HG03196 (cell line): ENCODE measurements at regions not wholly inside any gene's neighbourhood (a gene's known extent, or its start where the extent isn't known, plus 50 kb on each side); places are given as distances from the start of the nearest gene placed in this dataset.

ENCODE experiments used
- ATAC-seq: cut with Tn5 transposase; IDR thresholded peaks from one replicate; pipeline ENCODE4 v1.9.1; 2021; ENCODE audit not compliant: unreplicated experiment

- no peak for ATAC-seq
Observed at GRCh38 chr2:19750136-19750535, 151.6 kb downstream of the TTC32 start.

- ATAC-seq: no peak
Observed at GRCh38 chr2:19749507-19749836, 152.3 kb downstream of the TTC32 start.

DNA sequence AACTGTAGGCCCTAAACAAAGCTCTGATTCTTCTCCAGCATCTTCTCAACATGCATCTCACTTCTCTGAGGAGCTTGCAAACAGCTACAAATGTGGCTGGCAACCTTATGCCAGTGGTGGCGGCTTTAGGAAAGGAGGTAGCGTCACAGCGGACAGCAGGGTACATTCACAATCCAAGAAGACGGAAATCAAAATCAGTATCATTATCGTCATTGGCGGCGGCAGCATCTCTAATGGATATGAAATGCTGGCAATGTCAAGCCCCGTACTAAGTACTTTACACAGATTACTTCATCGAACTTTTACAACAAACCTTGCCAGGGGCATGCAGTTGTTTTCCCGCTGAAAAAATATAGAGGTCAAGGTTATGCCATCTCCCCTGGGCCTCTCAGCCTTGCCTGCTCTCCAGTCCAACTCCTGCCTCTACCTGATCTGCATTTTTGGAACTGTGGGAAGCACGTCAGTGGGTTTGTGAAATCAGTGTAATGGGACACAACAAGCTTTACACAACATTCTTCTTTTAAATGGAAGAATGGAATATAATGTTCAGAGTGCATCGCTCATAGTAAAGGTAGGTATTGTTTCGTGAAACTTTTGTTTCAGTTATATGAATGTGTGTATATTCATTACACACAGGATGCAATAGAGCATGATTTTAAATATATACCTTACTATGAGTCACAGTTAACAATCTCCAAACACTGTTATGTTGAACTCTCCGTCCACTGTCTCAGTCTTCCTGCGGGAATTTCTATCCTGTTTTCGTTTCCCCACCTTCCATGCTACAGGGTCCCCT lies 152.9 kb downstream of the TTC32 start:
- no peak for ATAC-seq

GRCh38 chr2:19748073-19748375 lies 153.8 kb downstream of the TTC32 start:
- ATAC-seq: no peak

DNA sequence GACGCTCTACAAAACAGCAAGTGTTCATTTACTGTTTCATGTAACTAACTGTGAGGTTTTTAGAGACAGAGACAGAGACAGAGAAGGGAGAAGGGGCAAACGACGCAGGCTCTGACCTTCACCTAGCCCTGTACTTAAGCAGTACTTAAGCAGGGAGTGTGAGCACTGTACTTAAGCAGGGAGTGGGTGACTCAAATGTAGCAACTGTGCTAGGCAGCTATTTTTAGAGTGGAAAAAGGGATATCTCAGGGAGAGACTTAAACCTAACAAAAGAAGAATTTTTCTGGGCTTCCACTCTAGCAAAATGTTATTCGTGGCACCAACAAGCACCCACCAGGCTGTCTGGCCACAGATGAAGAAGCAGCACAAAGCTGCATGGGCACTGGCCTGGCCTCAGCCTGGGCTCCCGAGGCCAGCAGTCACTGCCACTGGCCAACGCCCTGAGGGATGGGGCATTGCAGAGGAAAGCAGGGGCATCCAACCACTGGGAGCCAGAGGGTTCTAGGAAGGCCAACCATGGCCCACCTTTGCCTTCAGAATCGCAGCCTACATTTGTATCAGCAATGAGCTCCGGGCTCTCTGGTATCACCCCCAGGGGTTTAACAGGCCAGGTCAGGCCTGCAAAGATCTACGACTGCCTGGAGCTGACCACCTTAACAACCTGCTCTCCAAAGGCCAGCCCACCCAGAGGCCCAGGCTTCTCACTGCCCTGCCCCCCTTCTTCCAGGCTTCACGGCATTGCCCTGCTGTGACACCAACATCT lies 154.3 kb downstream of the TTC32 start:
- no peak for ATAC-seq

DNA sequence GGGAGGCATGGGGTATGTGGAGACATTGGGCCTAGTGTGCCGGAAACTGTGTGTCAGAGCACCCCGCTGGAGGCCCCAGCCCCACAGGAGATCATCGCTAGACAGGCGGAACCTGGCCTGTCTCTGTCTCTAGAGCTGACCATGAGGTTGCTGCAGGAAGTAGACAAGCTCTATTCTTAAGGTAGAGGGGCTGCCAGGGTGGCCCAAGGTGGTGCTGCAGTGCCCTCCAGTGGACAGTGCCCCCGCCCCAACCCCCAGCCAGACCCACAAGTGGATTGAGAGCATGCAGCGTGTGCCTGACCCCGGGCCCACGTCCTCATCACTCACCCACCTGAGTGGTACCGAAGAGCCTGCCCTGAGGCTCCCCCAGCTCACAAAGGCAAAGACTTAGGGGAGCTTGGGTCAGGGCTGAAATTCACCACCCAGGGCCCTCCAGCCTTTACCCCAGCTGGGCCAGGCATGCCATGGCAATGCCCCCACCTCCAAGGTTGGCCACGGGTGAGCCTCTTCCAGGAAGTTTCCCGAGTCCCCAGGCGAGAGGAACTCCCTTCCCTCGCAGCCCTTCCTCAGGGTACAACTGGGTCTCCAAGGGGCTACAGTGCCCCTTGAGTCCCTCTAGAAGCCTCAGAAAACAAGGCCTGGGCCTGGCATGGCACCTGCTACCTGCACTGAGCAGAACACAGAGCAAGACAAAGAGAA lies 155.0 kb downstream of the TTC32 start:
- no peak for ATAC-seq

GRCh38 chr2:19746137-19746600 lies 155.6 kb downstream of the TTC32 start:
- no peak for ATAC-seq

DNA sequence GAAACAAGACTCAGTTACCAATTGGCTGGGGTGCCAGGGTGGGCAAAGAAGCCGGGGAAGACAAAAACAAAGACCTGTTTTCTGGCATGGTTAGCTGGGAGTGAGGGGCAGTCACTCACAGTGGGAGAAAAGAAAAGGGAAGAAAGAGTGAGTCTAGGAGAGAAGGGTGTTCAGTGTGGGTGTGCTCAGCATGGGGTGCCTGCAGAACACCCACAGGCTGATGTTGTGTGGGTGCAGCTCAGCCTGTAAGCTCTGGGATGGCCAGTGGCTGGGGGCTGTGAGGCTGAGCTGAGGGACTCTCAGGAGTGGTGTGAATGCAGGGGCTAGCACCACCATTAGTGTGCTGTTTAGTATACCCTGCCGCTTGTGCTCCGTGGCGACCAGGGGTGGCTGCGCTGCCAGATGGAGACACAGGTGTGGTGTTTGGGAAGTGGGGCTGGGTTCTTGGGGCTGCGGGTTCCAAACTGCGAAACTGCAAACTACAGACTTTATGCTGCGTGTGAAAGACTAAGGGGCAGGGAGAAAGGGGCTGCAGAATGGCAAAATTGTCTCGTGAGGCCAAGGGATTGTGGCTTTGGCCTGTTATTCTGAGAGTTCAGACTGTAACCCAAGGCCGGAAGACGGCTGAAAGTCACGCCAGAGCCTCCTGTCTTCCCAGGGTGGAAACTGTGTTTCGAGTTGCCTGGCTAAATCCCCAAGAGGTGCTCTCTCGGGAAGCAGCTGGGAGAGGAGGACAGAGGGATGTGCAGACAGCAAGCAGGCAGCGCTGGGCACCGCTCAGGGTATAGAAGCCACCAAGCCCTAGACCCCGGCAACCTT lies 156.3 kb downstream of the TTC32 start:
- no peak for ATAC-seq

GRCh38 chr2:19744456-19745199 lies 157.2 kb downstream of the TTC32 start:
- ATAC-seq: no peak

- no peak for ATAC-seq
Observed at GRCh38 chr2:19743641-19744040, 158.1 kb downstream of the TTC32 start.

- no peak for ATAC-seq
Observed at GRCh38 chr2:19742872-19743271, 158.9 kb downstream of the TTC32 start.

DNA sequence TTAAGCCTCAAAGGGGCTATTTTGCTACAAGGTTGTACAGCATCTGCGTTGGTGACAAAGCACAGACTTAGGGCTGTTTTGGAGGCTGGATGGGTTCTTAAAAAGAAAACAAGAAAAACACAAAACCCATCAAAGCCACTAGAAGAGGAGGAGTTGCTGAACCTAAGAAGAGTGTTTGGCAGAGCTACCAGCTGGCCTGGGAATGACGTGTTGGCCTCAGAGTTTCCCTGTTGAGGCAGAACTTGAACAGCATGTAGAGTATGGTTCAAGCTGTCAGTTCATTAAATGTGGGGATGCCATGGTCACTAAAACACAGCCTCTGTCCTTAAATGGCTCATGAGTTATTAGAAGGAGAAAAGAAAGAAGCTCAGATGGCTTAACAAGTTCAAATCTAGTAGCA lies 162.5 kb downstream of the TTC32 start:
- no peak for ATAC-seq

GRCh38 chr2:19738707-19739106 lies 163.1 kb downstream of the TTC32 start:
- no peak for ATAC-seq

DNA sequence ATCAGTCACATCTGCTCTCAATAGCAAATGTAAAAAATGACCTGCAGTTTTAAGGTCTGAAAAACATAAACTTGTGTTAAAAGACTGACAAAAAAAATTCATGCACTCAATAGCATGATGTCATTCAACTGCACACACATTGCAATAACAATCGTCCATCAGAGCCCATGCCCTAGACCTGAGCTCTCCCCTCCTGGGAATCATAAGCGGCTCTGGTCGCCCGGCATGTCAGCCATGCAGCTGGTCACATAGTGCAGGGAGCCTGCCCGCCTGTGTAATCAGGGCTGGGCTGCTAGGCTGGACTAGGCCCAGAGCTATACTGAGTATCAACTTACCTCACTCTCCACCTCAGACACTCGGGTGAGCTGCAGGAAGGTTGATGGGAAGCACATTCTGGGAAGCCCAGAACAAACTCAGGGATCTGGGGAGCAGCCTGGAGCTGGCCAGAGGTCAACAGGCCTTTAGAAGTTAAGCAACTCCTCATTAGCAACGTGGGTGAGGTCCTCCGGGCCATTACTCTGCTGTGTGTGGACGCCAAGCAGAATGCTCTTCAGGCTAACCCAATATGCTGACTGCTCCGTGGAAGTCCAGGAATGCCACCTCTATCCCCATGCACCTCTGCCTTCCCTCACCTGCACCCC lies 165.5 kb downstream of the TTC32 start:
- ATAC-seq: no peak

DNA sequence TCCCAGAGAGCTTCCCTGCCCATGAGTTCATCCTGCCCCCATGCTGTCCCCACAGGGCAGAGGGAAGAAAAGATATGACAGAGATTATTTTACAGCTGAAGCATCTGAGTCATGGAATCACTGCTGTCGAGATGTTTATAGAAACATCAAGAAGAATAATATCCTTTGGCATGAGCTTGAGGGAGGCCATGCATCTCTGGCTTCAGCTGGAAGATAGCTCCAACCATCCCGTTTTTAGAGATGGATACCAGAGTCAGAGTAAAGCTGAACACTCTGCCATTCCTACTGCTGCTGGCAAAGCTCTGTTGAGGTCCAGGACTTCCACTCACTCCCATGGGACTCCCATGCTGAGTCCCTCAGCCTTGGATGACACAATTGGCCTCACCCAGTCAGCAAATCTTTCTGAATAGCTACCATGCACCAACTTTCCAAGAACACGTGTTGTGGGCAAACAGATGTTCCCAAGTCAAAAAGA lies 167.8 kb downstream of the TTC32 start:
- ATAC-seq: no peak

GRCh38 chr2:19733390-19733789 lies 168.4 kb downstream of the TTC32 start:
- no peak for ATAC-seq

GRCh38 chr2:19732255-19732654 lies 169.5 kb downstream of the TTC32 start:
- no peak for ATAC-seq

GRCh38 chr2:19731515-19731914 lies 170.3 kb downstream of the TTC32 start:
- ATAC-seq: no peak

DNA sequence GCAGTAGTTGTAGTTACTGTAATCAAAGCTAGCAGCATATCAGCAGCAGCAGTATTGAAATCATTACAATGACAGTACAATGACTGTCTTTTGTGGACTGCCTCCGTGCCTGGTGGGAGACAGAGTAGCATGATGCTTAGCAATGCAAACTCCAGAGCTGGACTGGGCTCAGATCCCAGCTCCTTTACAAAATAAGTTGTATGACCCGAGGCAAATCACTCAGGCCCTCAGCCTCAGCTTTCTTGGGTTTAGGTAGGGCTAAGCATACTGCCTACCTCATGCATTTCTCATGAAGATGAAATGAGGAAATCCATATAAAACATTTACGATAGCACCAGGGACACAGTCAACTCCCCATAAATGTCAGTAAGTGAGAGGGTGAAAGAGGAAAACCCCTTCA lies 170.7 kb downstream of the TTC32 start:
- ATAC-seq: no peak

GRCh38 chr2:19728125-19728524 lies 173.7 kb downstream of the TTC32 start:
- ATAC-seq: no peak
